Stomach (tissue), 4 donors: ENCODE measurements at regions not wholly inside any gene's neighbourhood (a gene's known extent, or its start where the extent isn't known, plus 50 kb on each side); places are given as distances from the start of the nearest gene placed in this dataset.

Source experiments
- CTCF ChIP-seq, 7 experiments: fragments of 450-650 bp in 4 of 7; fragments of 200-600 bp in 3 of 7; sonication (generic) in 3 of 7; IDR thresholded peaks; one replicate each; pipeline ENCODE4 v1.5.1; 2016 to 2019; ENCODE audit warnings: antibody characterized with exemption in 7 of 7, control low read depth in 2 of 7, mild to moderate bottlenecking in 1 of 7
- POLR2A ChIP-seq, 4 donors: fragments of 450-650 bp; IDR thresholded peaks; one replicate each; pipeline ENCODE4 v1.6.1; 2016; ENCODE audit warnings: antibody characterized with exemption in 4 of 4, control low read depth in 2 of 4, mild to moderate bottlenecking in 1 of 4, moderate library complexity in 1 of 4

- TF ChIP-seq CTCF (IDR thresholded peaks at IDR 0.05) (no peak), POLR2A (IDR thresholded peaks at IDR 0.05) (no peak)
Measured at GRCh38 chr1:30639881-30640452, 83.4 kb downstream of the MATN1 start.
